Kidney capillary endothelial cell (primary cell): ENCODE measurements at regions not wholly inside any gene's neighbourhood (a gene's known extent, or its start where the extent isn't known, plus 50 kb on each side); places are given as distances from the start of the nearest gene placed in this dataset.

Experiments
- DNase-seq: peaks from one replicate; pipeline ENCODE4 v3.0.0-alpha.2; 2018; ENCODE audit warnings: low spot score

DNA sequence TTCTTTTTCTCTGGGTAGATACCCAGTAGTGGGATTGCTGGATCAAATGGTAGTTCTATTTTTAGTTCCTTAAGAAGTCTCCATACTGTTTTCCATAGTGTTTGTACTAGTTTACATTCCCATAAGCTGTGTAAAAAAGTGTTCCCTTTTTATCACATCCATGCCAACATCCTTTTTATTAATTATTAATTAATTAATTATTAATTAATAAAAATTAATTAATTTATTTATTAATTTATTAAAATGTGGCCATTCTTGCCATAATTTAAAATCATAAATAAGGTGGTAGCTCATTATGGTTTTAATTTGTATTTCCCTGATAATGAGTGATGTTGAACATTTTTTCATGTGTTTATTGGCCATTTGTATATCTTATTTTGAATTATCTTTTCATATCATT is 173.9 kb upstream of the FOXN2 start:
- DNase-seq = no peak

DNA sequence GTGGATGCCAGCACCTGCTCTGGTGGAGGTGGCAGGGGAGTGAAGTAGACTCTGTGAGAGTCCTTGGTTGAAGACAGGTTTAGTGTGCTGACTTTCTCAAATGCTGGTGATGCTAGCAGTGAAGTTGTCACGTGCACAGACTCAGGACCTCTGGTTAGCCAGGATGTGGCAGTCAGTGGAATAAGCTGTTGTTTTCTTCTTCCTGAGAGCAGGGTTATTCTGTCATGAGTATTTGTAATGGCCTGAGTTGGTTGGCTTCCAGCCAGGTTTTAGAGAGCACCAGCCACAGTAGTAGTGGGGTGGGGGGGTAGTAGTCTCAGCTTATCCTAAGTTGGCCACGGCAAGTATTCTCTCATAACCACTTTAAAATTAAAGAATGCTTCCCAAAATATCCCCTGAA is 169.7 kb upstream of the FOXN2 start:
- peak; percentile 44 for DNase-seq

DNA sequence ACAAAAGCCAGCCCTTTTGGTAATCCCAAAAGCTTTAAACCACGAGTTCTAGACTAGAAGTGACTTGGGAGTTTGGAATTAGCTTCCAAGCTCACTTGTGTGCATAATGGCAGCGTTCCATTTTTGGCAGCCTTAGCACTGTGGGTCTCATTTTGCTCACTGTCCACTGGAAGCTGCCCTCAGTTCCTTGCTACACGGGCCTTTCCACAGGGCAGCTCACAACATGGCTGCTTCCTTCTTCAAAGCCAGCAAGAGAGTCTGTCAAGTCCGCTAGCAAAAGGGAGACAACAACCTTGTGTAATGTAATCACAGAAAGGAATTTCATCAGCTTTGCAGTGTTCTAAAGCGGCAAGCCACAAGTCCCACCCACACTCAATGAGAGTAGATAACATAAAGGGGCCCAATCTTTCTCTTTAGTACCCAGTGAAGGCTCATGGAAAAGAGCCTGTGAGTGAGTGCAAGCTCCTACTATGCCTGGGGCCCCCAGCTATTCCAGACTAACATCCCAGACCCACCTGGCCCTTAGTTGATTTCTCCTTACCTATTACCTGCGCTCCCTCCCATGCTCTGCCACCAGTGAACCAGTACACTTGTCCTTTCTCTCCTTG is 168.5 kb upstream of the FOXN2 start:
- no peak for DNase-seq

GRCh38 chr2:48146552-48146951 is 167.9 kb upstream of the FOXN2 start:
- no peak for DNase-seq

GRCh38 chr2:48147719-48148118 is 166.8 kb upstream of the FOXN2 start:
- no peak for DNase-seq

GRCh38 chr2:48148841-48149430 is 165.5 kb upstream of the FOXN2 start:
- DNase-seq = no peak

GRCh38 chr2:48157150-48157549 is 157.3 kb upstream of the FOXN2 start:
- DNase-seq = no peak

DNA sequence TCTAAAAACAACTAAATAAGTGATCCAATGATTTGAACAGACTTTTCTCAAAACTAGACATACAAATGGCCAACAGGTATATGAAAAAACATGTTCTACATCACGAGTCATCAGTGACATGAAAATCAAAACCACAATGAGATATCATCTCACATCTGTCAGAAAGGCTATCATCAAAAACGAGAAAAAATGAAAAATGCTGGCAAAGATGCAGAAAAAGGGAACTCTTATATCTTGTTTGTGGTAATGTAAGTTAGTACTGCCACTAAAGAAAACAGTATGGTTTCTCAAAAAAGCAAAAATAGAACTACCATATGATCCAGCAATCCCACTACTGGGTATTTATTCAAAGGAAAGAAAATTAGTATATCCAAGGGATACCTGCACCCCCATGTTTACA is 152.9 kb upstream of the FOXN2 start:
- DNase-seq = no peak

- no peak for DNase-seq
Measured at GRCh38 chr2:48162742-48163141, 151.7 kb upstream of the FOXN2 start.

DNA sequence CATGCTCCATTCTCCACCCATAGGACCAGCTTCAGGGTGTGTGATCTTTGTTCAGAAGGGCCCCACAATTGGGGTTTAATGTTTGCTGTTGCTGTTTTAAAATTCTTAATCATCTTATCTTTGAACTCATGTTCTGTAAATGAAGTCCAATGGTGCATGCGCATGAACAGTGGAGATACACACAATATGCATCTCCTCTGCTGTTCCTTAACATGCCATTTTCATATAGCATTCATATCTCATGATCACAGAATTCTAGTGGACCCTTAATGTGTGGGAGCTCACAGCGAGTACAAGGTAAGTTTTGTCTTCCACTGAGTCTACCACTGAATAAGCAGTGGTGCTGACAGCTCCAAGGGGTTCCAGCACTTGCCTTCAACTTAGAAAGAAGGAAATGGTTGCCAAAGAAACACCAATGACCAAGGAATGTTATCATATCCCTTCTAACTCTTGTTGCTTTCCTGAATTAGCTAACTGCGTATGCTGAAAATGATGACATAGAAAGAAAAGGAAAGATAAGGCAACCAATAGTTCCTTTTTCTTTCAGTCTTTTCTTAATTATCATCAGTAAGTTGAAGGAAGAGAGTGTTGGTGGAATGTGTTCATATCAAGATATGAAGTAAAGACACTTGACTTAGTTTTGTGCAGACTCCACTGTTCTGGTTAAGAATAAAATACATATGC is 149.3 kb upstream of the FOXN2 start:
- DNase-seq = no peak

GRCh38 chr2:48169141-48169592 is 145.3 kb upstream of the FOXN2 start:
- DNase-seq = no peak

GRCh38 chr2:48170281-48170680 is 144.2 kb upstream of the FOXN2 start:
- no peak for DNase-seq

GRCh38 chr2:48173141-48173540 is 141.3 kb upstream of the FOXN2 start:
- no peak for DNase-seq

GRCh38 chr2:48174503-48174902 is 140.0 kb upstream of the FOXN2 start:
- no peak for DNase-seq

DNA sequence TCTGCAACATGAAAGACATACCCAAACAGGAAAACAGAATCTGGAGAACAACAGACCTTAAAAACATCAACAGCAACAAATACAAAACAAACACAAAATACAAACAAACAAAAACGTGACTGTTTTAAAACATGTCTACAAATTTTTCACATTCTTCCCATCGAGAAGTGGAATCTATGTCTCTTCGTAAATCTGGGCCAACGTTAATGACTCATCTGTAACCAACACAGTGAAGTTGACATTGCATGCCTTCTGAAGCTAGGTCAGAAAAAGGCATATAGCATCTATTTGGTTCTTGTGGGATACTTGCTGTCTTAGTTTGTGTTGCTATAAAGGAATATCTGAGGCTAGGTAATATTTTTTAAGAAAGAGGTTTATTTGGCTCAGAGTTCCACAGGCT is 139.2 kb upstream of the FOXN2 start:
- DNase-seq = no peak

GRCh38 chr2:48175656-48176055 is 138.8 kb upstream of the FOXN2 start:
- DNase-seq = no peak

- no peak for DNase-seq
Measured at GRCh38 chr2:48176876-48177275, 137.6 kb upstream of the FOXN2 start.

GRCh38 chr2:48178611-48179010 is 135.9 kb upstream of the FOXN2 start:
- no peak for DNase-seq

DNA sequence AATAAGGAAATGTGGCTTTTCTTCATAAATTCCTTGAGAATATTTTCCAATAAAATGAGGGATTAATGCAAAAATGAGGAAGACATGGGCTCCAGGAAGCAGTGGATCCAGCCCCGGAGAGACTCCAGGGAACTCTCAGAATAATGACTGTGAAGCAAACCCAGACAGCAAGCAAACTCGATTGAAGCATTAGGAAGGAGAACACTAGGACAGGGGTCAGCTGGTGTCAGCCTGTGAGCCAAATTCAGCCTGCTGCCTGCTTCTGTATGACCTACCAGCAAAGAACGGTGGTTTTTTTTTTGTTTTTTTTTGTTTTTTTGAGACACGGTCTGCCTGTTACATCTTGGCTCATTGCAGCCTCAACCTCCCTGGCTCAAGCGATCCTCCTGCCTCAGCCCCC is 133.9 kb upstream of the FOXN2 start:
- DNase-seq = no peak

DNA sequence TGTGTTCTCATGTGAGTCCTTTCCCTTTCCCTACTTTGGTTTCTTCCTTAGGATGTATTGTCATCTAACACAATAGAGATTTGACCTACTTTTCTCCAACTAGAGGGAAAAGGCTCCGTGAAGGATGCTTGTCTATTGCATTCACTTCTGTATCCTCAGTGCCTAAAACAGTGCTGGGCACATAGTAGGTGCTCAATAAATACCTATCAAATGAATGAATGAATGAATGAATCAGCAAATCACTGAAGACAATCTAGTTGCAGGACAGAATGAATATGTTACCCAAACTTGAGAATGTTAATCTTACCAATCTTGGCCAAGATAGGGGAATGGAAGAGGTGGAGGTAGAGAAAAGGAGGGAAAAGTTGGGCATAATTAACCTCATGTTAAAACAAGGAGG is 131.2 kb upstream of the FOXN2 start:
- no peak for DNase-seq

DNA sequence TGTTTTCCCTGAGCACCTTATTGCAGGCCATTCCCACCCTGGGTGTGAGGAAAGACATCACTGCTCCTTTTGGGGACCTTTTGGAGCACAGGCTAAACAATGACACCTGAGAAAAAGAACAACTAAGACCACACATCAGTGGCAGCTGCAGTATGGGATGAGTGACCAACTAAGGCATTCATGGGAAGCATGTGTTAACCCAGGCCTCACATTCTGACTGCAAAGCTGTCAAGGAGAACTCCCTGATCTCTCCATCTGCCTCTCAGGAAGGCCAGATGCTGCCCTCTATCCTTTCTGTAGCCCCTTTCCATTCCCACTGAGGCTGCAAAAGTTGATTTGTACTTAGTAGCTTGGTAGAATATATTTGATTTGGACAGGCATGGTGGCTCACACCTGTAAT is 130.5 kb upstream of the FOXN2 start:
- DNase-seq = no peak

DNA sequence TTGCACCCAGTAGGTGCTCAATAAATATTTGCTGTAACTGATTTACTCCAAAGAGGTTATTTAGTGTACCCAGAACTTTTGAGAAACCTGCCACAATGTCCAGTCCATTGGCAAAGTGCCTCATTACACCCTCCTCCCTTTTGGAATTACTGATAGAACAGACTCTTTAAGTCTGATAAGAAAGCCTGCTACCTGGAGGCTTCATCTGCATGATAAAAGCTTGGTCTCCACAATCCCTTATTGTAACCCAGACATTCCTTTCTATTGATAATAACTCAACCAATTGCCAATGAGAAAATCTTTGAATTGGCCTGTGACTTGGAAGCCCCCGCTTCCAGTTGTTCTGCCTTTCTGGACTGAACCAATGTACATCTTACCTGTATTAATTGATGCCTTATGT is 127.0 kb upstream of the FOXN2 start:
- no peak for DNase-seq

GRCh38 chr2:48189552-48190228 is 124.8 kb upstream of the FOXN2 start:
- no peak for DNase-seq
